ENCODE measurements at regions not wholly inside any gene's neighbourhood (a gene's known extent, or its start where the extent isn't known, plus 50 kb on each side); places are given as distances from the start of the nearest gene placed in this dataset.
A peak's percentile ranks its signal among the peaks of the same experiment; 100 is the strongest.

DNA sequence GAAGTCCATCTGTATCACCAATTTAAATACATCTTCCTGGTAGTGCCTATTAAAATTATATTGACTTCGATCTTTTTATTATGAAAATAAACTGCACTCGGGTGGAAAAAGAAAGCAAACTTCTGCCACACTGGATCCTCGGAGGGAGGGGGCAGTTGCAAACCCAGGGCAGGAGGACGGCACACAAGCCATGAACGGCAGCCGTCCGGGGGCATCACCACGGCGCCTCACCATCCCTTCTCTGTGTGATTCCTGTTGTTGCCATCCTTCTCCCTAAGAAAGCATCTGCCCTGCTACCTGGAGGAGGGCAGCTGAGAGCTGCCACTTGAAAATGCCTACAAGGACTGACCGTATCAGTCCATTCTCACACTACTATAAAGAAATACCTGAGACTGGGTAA, 53.9 kb upstream of the ENPP7 start:
- no peaks in the 10 kb centered on the region for H3K4me1 ChIP-seq

DNA sequence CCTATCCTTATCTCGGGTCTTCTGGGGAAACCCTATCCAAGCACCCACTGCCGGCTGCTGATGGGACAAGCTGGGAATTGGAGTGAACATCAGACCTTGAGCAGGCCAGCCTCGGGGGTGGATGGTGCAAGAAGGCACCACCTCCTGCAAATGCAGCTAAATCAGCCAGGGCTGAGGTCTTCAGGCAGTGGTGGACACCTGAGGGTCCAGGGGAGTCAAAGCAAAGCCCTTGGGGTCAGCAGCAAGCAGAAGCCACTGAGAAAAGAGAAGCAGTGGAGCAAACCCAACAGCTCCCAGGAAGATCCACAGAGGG, 55.4 kb upstream of the ENPP7 start:
- Histone ChIP-seq H3K4me3 (no peak overlapping the region), H3K27ac (no peak overlapping the region), H3K9me3 (peaks cover 0 to 18% (median 7%) of the 10 kb centered on the region in 4 donors), H3K36me3 (no peaks in the 10 kb centered on the region), H3K4me1 (no peaks in the 10 kb centered on the region), H3K27me3 (no peaks in the 10 kb centered on the region)
- no peak for TF ChIP-seq POLR2A (IDR thresholded peaks at IDR 0.05)
- TF ChIP-seq, protein P1, sequence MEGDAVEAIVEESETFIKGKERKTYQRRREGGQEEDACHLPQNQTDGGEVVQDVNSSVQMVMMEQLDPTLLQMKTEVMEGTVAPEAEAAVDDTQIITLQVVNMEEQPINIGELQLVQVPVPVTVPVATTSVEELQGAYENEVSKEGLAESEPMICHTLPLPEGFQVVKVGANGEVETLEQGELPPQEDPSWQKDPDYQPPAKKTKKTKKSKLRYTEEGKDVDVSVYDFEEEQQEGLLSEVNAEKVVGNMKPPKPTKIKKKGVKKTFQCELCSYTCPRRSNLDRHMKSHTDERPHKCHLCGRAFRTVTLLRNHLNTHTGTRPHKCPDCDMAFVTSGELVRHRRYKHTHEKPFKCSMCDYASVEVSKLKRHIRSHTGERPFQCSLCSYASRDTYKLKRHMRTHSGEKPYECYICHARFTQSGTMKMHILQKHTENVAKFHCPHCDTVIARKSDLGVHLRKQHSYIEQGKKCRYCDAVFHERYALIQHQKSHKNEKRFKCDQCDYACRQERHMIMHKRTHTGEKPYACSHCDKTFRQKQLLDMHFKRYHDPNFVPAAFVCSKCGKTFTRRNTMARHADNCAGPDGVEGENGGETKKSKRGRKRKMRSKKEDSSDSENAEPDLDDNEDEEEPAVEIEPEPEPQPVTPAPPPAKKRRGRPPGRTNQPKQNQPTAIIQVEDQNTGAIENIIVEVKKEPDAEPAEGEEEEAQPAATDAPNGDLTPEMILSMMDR (IDR thresholded peaks at IDR 0.05), result no peak
- peak in 1 of 3 donors; percentile 30 for DNase-seq

More for the DNA sequence above, 53.9 kb upstream of the ENPP7 start:
- Histone ChIP-seq H3K4me3 (no peak overlapping the region), H3K36me3 (no peaks in the 10 kb centered on the region), H3K27ac (no peak overlapping the region), H3K27me3 (no peaks in the 10 kb centered on the region), H3K9me3 (peaks cover 0 to 18% (median 7%) of the 10 kb centered on the region in 4 donors)
- peak in 1 of 3 donors; percentile 20 for DNase-seq
- TF ChIP-seq POLR2A (IDR thresholded peaks at IDR 0.05), result no peak
- TF ChIP-seq, protein P1 (IDR thresholded peaks at IDR 0.05), result no peak

DNA sequence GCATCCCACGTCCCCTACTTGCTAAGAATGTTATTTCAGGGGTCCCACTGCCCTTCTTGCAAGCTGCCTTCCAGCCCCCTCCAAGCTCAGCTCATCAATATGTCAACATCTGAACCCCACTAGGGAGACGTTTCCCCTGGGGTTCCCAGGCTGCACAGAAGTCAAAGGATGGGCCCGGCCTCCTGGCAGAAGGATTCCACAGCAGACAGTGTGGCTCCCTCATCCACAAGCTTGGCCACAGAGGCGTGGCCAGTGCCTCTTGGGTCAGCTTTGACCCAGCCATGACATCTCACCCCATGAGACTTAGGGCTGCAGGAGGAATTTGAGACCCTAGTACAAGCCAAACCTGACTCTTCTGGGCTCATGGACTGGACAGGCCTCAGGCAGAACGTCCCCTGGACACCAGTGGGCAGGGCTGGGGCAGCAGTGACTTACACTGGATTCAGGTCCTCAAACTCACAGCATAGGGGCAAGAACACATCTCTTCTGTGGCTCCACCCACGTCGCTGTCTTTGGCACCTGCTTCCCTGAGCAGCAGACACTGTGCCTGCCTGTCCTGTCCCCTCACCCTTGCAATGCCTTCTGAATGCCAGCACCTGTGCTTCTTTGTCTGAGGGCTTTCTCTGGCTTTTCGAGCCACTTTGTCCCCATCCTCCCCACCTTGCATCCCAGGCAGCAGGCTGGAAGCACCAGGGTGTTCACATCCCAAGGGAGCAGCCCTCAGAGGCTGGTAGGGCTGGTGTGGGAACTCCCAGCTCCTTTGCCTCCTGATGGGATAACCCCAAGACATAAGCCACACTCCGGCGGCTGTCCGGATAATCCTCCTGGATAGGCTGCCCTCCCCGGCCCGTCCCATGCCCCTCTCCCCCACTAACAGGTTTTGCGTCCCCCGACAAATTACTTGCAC, 56.0 kb upstream of the ENPP7 start:
- DNase-seq, result peak in 1 of 3 donors; percentile 26
- TF ChIP-seq, protein P1 (IDR thresholded peaks at IDR 0.05), result no peak
- TF ChIP-seq POLR2A (IDR thresholded peaks at IDR 0.05), result no peak
- Histone ChIP-seq H3K36me3 (no peaks in the 10 kb centered on the region), H3K27me3 (no peaks in the 10 kb centered on the region), H3K4me1 (no peaks in the 10 kb centered on the region), H3K9me3 (peaks cover 0 to 18% (median 7%) of the 10 kb centered on the region in 4 donors), H3K4me3 (no peak overlapping the region), H3K27ac (no peak overlapping the region)

DNA sequence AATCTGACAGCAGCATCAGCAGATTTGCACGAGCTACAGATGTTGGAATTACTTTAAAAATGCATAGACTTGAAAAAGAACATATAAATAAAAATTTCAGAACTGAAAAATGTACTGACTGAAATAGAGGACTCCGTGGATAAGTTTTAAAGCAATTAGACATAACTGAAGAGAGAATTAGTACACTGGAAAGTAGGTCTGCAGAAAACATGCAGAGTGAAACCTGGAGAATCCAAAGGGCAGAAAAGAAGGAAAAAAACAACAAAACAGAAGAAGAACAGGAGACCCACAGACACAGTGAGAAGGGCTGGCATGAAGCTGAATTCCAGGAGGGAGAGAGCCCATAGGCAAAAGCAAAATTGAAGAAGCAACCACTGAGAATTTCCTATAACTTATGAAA, 57.2 kb upstream of the ENPP7 start:
- Histone ChIP-seq H3K27me3 (no peaks in the 10 kb centered on the region), H3K36me3 (no peaks in the 10 kb centered on the region)
- TF ChIP-seq, protein P1 (IDR thresholded peaks at IDR 0.05), result no peak
- TF ChIP-seq POLR2A (IDR thresholded peaks at IDR 0.05), result no peak

DNA sequence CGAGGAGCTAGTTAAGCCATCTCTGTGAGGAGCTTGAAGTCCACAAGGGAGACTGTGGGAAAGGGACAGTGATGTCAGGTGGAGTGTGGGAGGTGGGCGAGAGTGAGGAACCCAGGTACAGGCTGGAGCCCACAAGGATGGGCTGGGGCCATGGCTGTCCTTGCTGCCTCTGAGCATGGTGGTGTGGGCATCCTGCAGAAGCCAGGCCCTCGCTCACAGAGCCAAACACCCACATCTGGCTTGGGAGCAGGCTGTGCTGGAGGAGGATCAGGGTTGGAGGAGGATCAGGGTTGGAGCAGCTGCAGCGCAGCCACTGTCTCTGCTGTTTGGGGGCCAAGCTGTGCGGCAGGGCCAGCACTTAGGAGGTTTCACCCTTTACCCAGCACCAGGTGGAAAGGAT, 58.2 kb upstream of the ENPP7 start:
- no peaks in the 10 kb centered on the region for H3K27me3 ChIP-seq
- TF ChIP-seq POLR2A (IDR thresholded peaks at IDR 0.05), result no peak
- TF ChIP-seq, protein P1 (IDR thresholded peaks at IDR 0.05), result no peak
- no peaks in the 10 kb centered on the region for H3K4me1 ChIP-seq
- peaks cover 0 to 18% (median 7%) of the 10 kb centered on the region in 4 donors for H3K9me3 ChIP-seq
- H3K27ac ChIP-seq, result no peak overlapping the region
- DNase-seq, result peak in 1 of 3 donors; percentile 23
- no peaks in the 10 kb centered on the region for H3K36me3 ChIP-seq
- no peak overlapping the region for H3K4me3 ChIP-seq

More for the DNA sequence above, 57.2 kb upstream of the ENPP7 start:
- DNase-seq, result no peak
- no peak overlapping the region for H3K27ac ChIP-seq
- no peaks in the 10 kb centered on the region for H3K4me1 ChIP-seq
- peaks cover 0 to 18% (median 7%) of the 10 kb centered on the region in 4 donors for H3K9me3 ChIP-seq
- no peak overlapping the region for H3K4me3 ChIP-seq
